Spleen (tissue), 11 donors: ENCODE measurements at regions not wholly inside any gene's neighbourhood (a gene's known extent, or its start where the extent isn't known, plus 50 kb on each side); places are given as distances from the start of the nearest gene placed in this dataset.

Experiments used
- DNase-seq: peaks from one replicate; pipeline ENCODE4 v3.0.0-alpha.2; 2020
- H3K27ac ChIP-seq, 8 donors: fragments of 200-600 bp; sonication (generic) in 7 of 8; 1 replicate in 4 of 8; 2 replicates in 4 of 8; pipeline versions ENCODE4 v1.5.0 to v1.8.0; 2016 to 2021; ENCODE audit warnings: inconsistent platforms in 4 of 8, mild to moderate bottlenecking in 4 of 8, moderate library complexity in 1 of 8
- H3K27me3 ChIP-seq, 7 donors: fragments of 200-600 bp; sonication (generic) in 6 of 7; replicated peaks in 1 of 7; 1 replicate in 4 of 7; 2 replicates in 3 of 7; pipeline versions ENCODE4 v1.5.0 to v1.8.0; 2016 to 2021; ENCODE audit warnings: inconsistent platforms in 3 of 7, mild to moderate bottlenecking in 1 of 7
- H3K36me3 ChIP-seq, 6 donors: fragments of 200-600 bp; sonication (generic) in 5 of 6; 1 replicate in 4 of 6; 2 replicates in 2 of 6; pipeline versions ENCODE4 v1.5.0 to v1.8.0; 2016 to 2021; ENCODE audit warnings: inconsistent platforms in 2 of 6
- H3K4me1 ChIP-seq, 6 donors: fragments of 200-600 bp; sonication (generic) in 5 of 6; 1 replicate in 3 of 6; 2 replicates in 3 of 6; pipeline versions ENCODE4 v1.5.0 to v1.8.0; 2016 to 2021; ENCODE audit warnings: inconsistent platforms in 3 of 6
- H3K4me3 ChIP-seq, 8 donors: fragments of 200-600 bp; sonication (generic) in 7 of 8; 1 replicate in 4 of 8; 2 replicates in 4 of 8; pipeline versions ENCODE4 v1.5.0 to v1.8.0; 2016 to 2021; ENCODE audit warnings: inconsistent platforms in 4 of 8, mild to moderate bottlenecking in 4 of 8, moderate library complexity in 2 of 8
- H3K9me3 ChIP-seq, 8 donors: fragments of 200-600 bp; sonication (generic) in 7 of 8; 1 replicate in 4 of 8; 2 replicates in 4 of 8; pipeline versions ENCODE4 v1.5.0 to v1.8.0; 2016 to 2021; ENCODE audit warnings: inconsistent platforms in 4 of 8
- POLR2A ChIP-seq, 3 donors: fragments of 450-650 bp; IDR thresholded peaks; one replicate each; pipeline ENCODE4 v1.5.1; 2017; ENCODE audit warnings: antibody characterized with exemption in 3 of 3, mild to moderate bottlenecking in 1 of 3
- POLR2AphosphoS5 ChIP-seq, 3 donors: sonication (generic); formaldehyde crosslinking; IDR thresholded peaks; one replicate each; pipeline ENCODE4 v1.5.1; 2017; ENCODE audit warnings: antibody characterized with exemption in 3 of 3
- WGBS, 5 donors: extraction: QIAGEN DNeasy Blood & Tissue Kit in 3 of 5; methylation state at CpG; one replicate each; pipeline versions ENCODE4 v1.1.5 to v1.1.7; 2013 to 2018; 5-methylcytosine and 5-hydroxymethylcytosine counted together
- intact Hi-C: fragments of 100-400 bp; cut with DNase I; formaldehyde crosslinking; loops from one replicate; pipeline ENCODE4 v1.15.0; 2023; ENCODE audit warnings: low total_unique reads
- TF ChIP-seq, protein P1 (sequence below), 11 experiments: fragments of 200-600 bp in 7 of 11; fragments of 450-650 bp in 4 of 11; sonication (generic) in 4 of 11; IDR thresholded peaks in 8 of 11; conservative IDR thresholded peaks in 3 of 11; 1 replicate in 7 of 11; 2 replicates in 4 of 11; pipeline versions ENCODE4 v1.4.0 to v1.8.0; 2016 to 2021; ENCODE audit warnings: antibody characterized with exemption in 11 of 11, inconsistent platforms in 4 of 11, mild to moderate bottlenecking in 1 of 11
- donor health status: healthy with polysubstance abuse.
- donor health status: DM: no; HTN: no; CAD: no; lungs with moderate emphysema.
- donor health status: DM: no; HTN: no; CAD: no.
- donor health status: Bipolar disorder and iron deficiency.
- donor health status: healthy.
- donor health status: DM: no; HTN: no; CAD: no.
- donor health status: DM: yes; HTN: yes; CAD: no.

DNA sequence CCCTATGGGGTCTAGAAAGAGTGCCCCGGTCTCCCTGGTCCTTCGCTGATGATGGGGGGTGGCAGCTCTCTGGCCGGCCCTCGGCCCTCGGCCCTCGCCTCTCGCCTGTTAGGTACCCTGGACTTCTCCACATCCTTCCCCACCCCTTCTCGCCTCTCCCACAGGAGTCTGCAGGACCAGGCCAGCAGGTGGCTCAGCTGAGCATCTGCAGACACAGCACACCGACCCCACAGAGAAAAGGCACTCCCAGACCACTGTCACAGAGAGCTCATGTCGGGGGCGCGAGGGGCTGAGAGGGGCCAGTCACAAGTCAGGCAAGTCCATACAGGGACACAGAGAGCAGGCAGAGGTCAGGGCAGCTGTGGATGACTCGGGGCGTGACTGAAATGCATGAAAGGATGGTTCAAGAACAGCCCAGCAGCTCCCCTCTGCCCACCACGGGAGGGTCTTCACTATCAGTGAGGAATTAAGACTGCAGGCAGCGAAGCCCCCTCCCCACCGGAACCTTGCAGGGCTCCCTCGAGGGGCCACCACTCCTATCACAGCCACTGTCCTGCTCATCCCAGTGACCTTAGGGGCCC, 181.7 kb upstream of the NSMCE3 start:
- TF ChIP-seq, protein P1, sequence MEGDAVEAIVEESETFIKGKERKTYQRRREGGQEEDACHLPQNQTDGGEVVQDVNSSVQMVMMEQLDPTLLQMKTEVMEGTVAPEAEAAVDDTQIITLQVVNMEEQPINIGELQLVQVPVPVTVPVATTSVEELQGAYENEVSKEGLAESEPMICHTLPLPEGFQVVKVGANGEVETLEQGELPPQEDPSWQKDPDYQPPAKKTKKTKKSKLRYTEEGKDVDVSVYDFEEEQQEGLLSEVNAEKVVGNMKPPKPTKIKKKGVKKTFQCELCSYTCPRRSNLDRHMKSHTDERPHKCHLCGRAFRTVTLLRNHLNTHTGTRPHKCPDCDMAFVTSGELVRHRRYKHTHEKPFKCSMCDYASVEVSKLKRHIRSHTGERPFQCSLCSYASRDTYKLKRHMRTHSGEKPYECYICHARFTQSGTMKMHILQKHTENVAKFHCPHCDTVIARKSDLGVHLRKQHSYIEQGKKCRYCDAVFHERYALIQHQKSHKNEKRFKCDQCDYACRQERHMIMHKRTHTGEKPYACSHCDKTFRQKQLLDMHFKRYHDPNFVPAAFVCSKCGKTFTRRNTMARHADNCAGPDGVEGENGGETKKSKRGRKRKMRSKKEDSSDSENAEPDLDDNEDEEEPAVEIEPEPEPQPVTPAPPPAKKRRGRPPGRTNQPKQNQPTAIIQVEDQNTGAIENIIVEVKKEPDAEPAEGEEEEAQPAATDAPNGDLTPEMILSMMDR (IDR thresholded peaks at IDR 0.05 in 8 of 11, conservative IDR thresholded peaks at IDR 0.05 in 3 of 11): no peak
- TF ChIP-seq POLR2A (IDR thresholded peaks at IDR 0.05): no peak
- no peak for TF ChIP-seq POLR2AphosphoS5 (IDR thresholded peaks at IDR 0.05)
- DNase-seq: no peak
- no peak overlapping the region for H3K27ac ChIP-seq
- H3K9me3 ChIP-seq: no peaks in the 10 kb centered on the region
- no peak overlapping the region for H3K4me3 ChIP-seq
- intact Hi-C loops: no loop called here
- H3K4me1 ChIP-seq: peaks cover 0 to 19% (median 9%) of the 10 kb centered on the region in 6 donors
- no peaks in the 10 kb centered on the region for H3K27me3 ChIP-seq
- no peaks in the 10 kb centered on the region for H3K36me3 ChIP-seq
- 73 to 84% (median 78%) methylated on average over 13 to 18 of the region's 18 CpGs for WGBS, 5 donors

DNA sequence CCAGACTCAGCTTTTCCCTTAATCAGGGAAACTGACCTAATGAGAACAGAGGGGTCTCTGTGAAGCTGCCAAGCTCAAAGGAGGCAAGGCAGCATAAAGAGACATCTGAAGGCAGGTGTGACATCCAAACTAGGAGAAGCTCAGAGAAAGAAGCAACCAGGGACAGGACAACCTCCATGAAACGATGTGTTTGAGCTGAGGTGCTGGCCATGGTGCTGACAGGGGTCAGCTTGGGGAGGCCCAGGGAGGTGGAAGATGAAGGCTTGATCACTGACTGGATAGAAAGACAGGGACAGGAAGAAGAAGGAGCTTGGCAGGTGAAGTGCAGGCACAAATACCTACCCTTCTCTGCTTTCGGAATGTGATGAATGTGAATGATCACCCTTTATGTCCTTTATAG, 179.5 kb upstream of the NSMCE3 start:
- intact Hi-C loops: no loop called here
- TF ChIP-seq POLR2AphosphoS5 (IDR thresholded peaks at IDR 0.05) (no peak), POLR2A (IDR thresholded peaks at IDR 0.05) (no peak)
- TF ChIP-seq, protein P1 (IDR thresholded peaks at IDR 0.05 in 8 of 11, conservative IDR thresholded peaks at IDR 0.05 in 3 of 11): no peak

DNA sequence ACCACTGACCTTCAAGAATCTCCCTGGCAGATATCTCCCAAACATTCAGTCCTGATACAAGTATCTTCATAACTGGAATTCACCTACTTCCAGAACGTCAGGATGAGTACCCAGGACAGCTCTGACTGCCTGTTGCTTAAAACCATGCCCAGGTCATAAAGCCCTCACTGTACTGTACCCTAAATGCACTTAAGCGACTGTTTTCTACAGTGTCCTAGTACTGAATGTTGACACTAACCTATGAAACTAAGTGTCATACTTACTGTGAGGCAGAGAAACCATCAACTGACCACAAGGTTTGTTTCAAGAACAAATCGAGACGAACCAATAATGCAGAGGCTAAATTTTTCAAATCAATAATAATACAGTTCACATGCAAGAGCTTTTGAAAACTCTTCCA, 178.7 kb upstream of the NSMCE3 start:
- WGBS, 5 donors: 78 to 92% (median 80%) methylated on average over 4 of the region's 4 CpGs
- DNase-seq: no peak
- Histone ChIP-seq H3K4me1 (peaks cover 0 to 12% (median 5%) of the 10 kb centered on the region in 6 donors), H3K27ac (no peak overlapping the region), H3K4me3 (no peak overlapping the region), H3K9me3 (no peaks in the 10 kb centered on the region), H3K36me3 (no peaks in the 10 kb centered on the region), H3K27me3 (no peaks in the 10 kb centered on the region)
- no peak for TF ChIP-seq POLR2A (IDR thresholded peaks at IDR 0.05)
- TF ChIP-seq POLR2AphosphoS5 (IDR thresholded peaks at IDR 0.05): no peak
- TF ChIP-seq, protein P1 (IDR thresholded peaks at IDR 0.05 in 8 of 11, conservative IDR thresholded peaks at IDR 0.05 in 3 of 11): no peak
- intact Hi-C loops: no loop called here

More for the DNA sequence above, 179.5 kb upstream of the NSMCE3 start:
- no peak for DNase-seq
- no peaks in the 10 kb centered on the region for H3K36me3 ChIP-seq
- H3K4me3 ChIP-seq: no peak overlapping the region
- H3K4me1 ChIP-seq: peaks cover 0 to 19% (median 9%) of the 10 kb centered on the region in 6 donors
- WGBS, 5 donors: 56 to 74% (median 68%) methylated on average over 2 of the region's 2 CpGs
- H3K27ac ChIP-seq: no peak overlapping the region
- no peaks in the 10 kb centered on the region for H3K27me3 ChIP-seq
- H3K9me3 ChIP-seq: no peaks in the 10 kb centered on the region

DNA sequence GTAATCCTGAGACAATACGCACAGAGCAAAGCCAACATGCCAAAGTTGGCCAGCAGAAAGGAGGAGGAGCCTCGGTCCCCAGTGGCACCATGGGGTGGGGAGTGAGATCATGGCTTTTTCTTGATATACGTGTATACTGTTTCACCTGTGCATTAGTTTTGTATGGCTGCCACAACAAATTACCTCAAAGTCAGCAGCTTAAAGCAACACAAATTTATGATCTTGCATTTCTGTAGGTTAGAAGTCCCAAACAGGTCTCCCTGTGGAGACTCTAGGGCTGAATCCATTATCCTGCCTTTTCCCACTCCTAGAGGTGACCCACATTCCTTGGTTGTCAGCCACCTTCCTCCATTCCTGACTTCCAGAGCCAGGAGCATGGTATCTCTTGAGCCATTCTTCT, 176.9 kb upstream of the NSMCE3 start:
- no peaks in the 10 kb centered on the region for H3K36me3 ChIP-seq
- DNase-seq: no peak
- TF ChIP-seq POLR2AphosphoS5 (IDR thresholded peaks at IDR 0.05) (no peak), POLR2A (IDR thresholded peaks at IDR 0.05) (no peak)
- TF ChIP-seq, protein P1 (IDR thresholded peaks at IDR 0.05 in 8 of 11, conservative IDR thresholded peaks at IDR 0.05 in 3 of 11): no peak
- H3K9me3 ChIP-seq: no peaks in the 10 kb centered on the region
- intact Hi-C loops: no loop called here
- WGBS, 5 donors: 80 to 89% (median 82%) methylated on average over 3 of the region's 3 CpGs
- H3K27ac ChIP-seq: no peak overlapping the region
- no peaks in the 10 kb centered on the region for H3K4me1 ChIP-seq
- H3K27me3 ChIP-seq: no peaks in the 10 kb centered on the region
- no peak overlapping the region for H3K4me3 ChIP-seq
